Thyroid gland (tissue), 4 donors: ENCODE measurements at regions not wholly inside any gene's neighbourhood (a gene's known extent, or its start where the extent isn't known, plus 50 kb on each side); places are given as distances from the start of the nearest gene placed in this dataset.

ENCODE experiments used
- CTCF ChIP-seq, 6 experiments: fragments of 200-600 bp in 3 of 6; fragments of 450-650 bp in 3 of 6; sonication (generic) in 3 of 6; IDR thresholded peaks; one replicate each; pipeline ENCODE4 v1.5.1; 2016 to 2019; ENCODE audit warnings: antibody characterized with exemption in 6 of 6, mild to moderate bottlenecking in 2 of 6, inconsistent platforms in 1 of 6, moderate library complexity in 1 of 6
- POLR2A ChIP-seq, 2 donors: fragments of 450-650 bp; IDR thresholded peaks; one replicate each; pipeline ENCODE4 v1.6.1; 2017; ENCODE audit warnings: antibody characterized with exemption in 2 of 2, mild to moderate bottlenecking in 2 of 2, moderate library complexity in 1 of 2

- TF ChIP-seq CTCF (IDR thresholded peaks at IDR 0.05) (no peak), POLR2A (IDR thresholded peaks at IDR 0.05) (no peak)
These were observed 181.5 kb downstream of the SLCO4C1 start for GRCh38 chr5:102114525-102115069.
